WERI-Rb-1 (cell line): ENCODE measurements at regions not wholly inside any gene's neighbourhood (a gene's known extent, or its start where the extent isn't known, plus 50 kb on each side); places are given as distances from the start of the nearest gene placed in this dataset.
"Not testable (repeated sequence)": the region's sequence is repeated elsewhere in the genome, so short reads cannot be mapped to it uniquely, and the experiment has no call there.

Experiments
- DNase-seq: peaks from one replicate; pipeline ENCODE4 v3.0.0-alpha.2; 2020
- H3K27ac ChIP-seq: fragments of 250-450 bp; sonication (Bioruptor Pico); 2 replicates; pipeline ENCODE4 v1.5.1; 2020; ENCODE audit warnings: mild to moderate bottlenecking, moderate library complexity
- H3K27me3 ChIP-seq: fragments of 250-450 bp; sonication (Bioruptor Pico); 2 replicates; pipeline ENCODE4 v1.5.1; 2021; ENCODE audit warnings: mild to moderate bottlenecking, low read depth, moderate library complexity; ENCODE audit not compliant: insufficient read depth, severe bottlenecking
- H3K36me3 ChIP-seq: fragments of 250-450 bp; sonication (Bioruptor Pico); 2 replicates; pipeline ENCODE4 v1.5.1; 2020; ENCODE audit warnings: mild to moderate bottlenecking, moderate library complexity
- H3K4me3 ChIP-seq: 2 replicates; pipeline ENCODE4 v1.5.1; 2011; ENCODE audit warnings: low read depth, mild to moderate bottlenecking, control low read depth, low read length
- H3K9me3 ChIP-seq: fragments of 250-450 bp; sonication (Bioruptor Pico); 2 replicates; pipeline ENCODE4 v1.5.1; 2021; ENCODE audit warnings: mild to moderate bottlenecking, moderate library complexity; ENCODE audit not compliant: severe bottlenecking
- CTCF ChIP-seq: IDR thresholded peaks from 2 replicates; pipeline ENCODE4 v1.5.1; 2011; ENCODE audit warnings: low read depth, mild to moderate bottlenecking, control low read depth, inconsistent platforms, low read length

GRCh38 chr7:54419209-54419608 is 123.0 kb upstream of the VSTM2A start:
- Histone ChIP-seq H3K36me3 (no peaks in the 10 kb centered on the region), H3K4me3 (no peak overlapping the region), H3K27me3 (no peaks in the 10 kb centered on the region), H3K9me3 (no peaks in the 10 kb centered on the region), H3K27ac (no peak overlapping the region)
- TF ChIP-seq CTCF = no peak
- no peak for DNase-seq

GRCh38 chr7:54426406-54426805 is 115.8 kb upstream of the VSTM2A start:
- no peak for DNase-seq
- Histone ChIP-seq H3K27ac (no peak overlapping the region), H3K27me3 (no peaks in the 10 kb centered on the region), H3K4me3 (no peak overlapping the region), H3K36me3 (no peaks in the 10 kb centered on the region), H3K9me3 (no peaks in the 10 kb centered on the region)
- no peak for TF ChIP-seq CTCF

- Histone ChIP-seq H3K27ac (no peak overlapping the region), H3K27me3 (no peaks in the 10 kb centered on the region), H3K36me3 (no peaks in the 10 kb centered on the region), H3K4me3 (no peak overlapping the region), H3K9me3 (no peaks in the 10 kb centered on the region)
- DNase-seq = no peak
- no peak for TF ChIP-seq CTCF
Measured at GRCh38 chr7:54429111-54429510, 113.1 kb upstream of the VSTM2A start.

- TF ChIP-seq CTCF = no peak
- Histone ChIP-seq H3K27me3 (no peaks in the 10 kb centered on the region), H3K27ac (no peak overlapping the region), H3K36me3 (no peaks in the 10 kb centered on the region), H3K4me3 (no peak overlapping the region), H3K9me3 (no peaks in the 10 kb centered on the region)
- DNase-seq = no peak
Measured at GRCh38 chr7:54439391-54439790, 102.8 kb upstream of the VSTM2A start.

- not testable (repeated sequence) for H3K36me3 ChIP-seq, H3K27me3 ChIP-seq, H3K27ac ChIP-seq, H3K9me3 ChIP-seq, H3K4me3 ChIP-seq, DNase-seq
Measured at GRCh38 chr7:54444046-54444686, 98.0 kb upstream of the VSTM2A start.

- H3K36me3 ChIP-seq, H3K9me3 ChIP-seq, DNase-seq, H3K4me3 ChIP-seq, H3K27ac ChIP-seq, H3K27me3 ChIP-seq: not testable (repeated sequence)
Measured at GRCh38 chr7:54453168-54453567, 89.0 kb upstream of the VSTM2A start.

GRCh38 chr7:54454700-54455099 is 87.5 kb upstream of the VSTM2A start:
- H3K27ac ChIP-seq, H3K27me3 ChIP-seq, H3K9me3 ChIP-seq, DNase-seq, H3K36me3 ChIP-seq, H3K4me3 ChIP-seq: not testable (repeated sequence)
